Neural progenitor cell (in vitro differentiated cells): ENCODE measurements at regions not wholly inside any gene's neighbourhood (a gene's known extent, or its start where the extent isn't known, plus 50 kb on each side); places are given as distances from the start of the nearest gene placed in this dataset.

Source experiments
- EZH2 ChIP-seq: fragments of 200-600 bp; sonication (generic); IDR thresholded peaks from 2 replicates; pipeline ENCODE4 v1.6.1; 2017; ENCODE audit warnings: antibody characterized with exemption, mild to moderate bottlenecking, moderate library complexity
- TF ChIP-seq, protein P1 (sequence below): fragments of 200-600 bp; sonication (generic); IDR thresholded peaks from 2 replicates; pipeline ENCODE4 v1.5.1; 2017; ENCODE audit warnings: antibody characterized with exemption, mild to moderate bottlenecking

DNA sequence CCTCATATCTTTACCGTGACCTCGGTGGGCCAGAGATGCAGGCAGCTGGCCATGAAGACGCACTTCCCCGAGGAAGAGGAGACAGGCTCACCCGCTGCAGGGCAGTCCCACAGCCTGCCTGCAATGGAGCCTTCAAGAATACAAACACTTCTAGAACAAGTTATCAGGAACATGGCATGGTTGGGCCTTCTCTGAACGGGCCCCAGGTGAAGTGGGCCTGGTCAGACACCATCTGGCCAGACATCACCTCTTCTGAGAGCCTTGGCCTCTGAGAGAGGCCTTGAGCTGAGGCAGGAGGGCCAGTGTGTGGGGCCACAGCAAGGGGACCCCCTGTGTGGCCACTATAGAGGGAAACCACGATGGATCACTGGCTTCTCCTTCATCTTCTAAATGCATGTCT, 112.4 kb upstream of the GDF10 start:
- TF ChIP-seq, protein P1, sequence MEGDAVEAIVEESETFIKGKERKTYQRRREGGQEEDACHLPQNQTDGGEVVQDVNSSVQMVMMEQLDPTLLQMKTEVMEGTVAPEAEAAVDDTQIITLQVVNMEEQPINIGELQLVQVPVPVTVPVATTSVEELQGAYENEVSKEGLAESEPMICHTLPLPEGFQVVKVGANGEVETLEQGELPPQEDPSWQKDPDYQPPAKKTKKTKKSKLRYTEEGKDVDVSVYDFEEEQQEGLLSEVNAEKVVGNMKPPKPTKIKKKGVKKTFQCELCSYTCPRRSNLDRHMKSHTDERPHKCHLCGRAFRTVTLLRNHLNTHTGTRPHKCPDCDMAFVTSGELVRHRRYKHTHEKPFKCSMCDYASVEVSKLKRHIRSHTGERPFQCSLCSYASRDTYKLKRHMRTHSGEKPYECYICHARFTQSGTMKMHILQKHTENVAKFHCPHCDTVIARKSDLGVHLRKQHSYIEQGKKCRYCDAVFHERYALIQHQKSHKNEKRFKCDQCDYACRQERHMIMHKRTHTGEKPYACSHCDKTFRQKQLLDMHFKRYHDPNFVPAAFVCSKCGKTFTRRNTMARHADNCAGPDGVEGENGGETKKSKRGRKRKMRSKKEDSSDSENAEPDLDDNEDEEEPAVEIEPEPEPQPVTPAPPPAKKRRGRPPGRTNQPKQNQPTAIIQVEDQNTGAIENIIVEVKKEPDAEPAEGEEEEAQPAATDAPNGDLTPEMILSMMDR: no peak
- no peak for TF ChIP-seq EZH2
